OCI-LY3 (cell line): ENCODE measurements at regions not wholly inside any gene's neighbourhood (a gene's known extent, or its start where the extent isn't known, plus 50 kb on each side); places are given as distances from the start of the nearest gene placed in this dataset.

Experiments used
- CTCF ChIP-seq: fragments of 200-600, 300-600 bp; sonication (generic); IDR thresholded peaks from 2 replicates; pipeline ENCODE4 v1.5.1; 2014; ENCODE audit warnings: antibody characterized with exemption, low read length, low read depth
- EZH2phosphoT487 ChIP-seq: fragments of 200-600 bp; shearing (Covaris generic); IDR thresholded peaks from 2 replicates; pipeline ENCODE4 v1.6.1; 2018; ENCODE audit warnings: antibody characterized with exemption, mixed run types, low read depth

- TF ChIP-seq CTCF (no peak), EZH2phosphoT487 (no peak)
These were observed 87.3 kb upstream of the ANXA1 start for GRCh38 chr9:73064315-73064714.
